ENCODE measurements at regions not wholly inside any gene's neighbourhood (a gene's known extent, or its start where the extent isn't known, plus 50 kb on each side); places are given as distances from the start of the nearest gene placed in this dataset.

DNA sequence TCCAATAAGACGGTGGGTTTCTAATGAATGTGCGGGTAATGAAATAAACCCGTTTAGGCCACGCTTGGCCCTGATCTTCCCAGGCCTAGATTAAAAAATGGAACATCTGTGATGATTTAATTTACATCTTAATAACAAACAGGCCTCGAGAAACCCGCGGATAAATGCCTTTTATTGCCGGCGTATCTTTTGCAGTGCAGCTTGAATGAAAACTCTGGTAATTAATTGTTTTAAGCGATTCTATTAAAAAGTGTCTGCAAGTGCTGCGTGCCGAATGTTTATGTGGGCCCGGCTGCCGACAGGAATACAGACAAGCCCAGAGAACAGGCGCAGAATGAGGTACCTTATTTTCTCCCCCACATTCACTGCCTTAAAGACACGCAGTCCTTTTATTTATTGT lies 420.7 kb downstream of the MN1 start:
- DNase-seq = no peak

DNA sequence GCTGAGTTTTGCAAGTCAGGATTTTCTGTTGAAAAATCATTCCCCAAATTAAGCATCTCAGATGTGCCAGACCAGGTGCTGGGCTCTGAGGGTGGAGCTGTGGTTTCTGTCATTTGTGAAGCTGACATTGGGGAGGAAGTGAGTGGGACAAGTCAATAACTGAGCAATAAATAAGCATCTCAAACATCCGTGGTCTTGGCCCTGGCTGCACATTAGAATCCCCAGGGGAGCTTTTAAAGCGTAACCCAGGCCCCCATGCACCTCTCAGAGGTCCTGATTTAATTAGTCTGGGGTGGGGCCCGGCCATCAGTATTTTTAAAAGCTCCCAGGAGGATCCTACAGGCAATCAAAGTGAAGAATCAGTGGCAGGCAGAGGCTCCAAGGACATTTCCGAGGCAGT lies 420.0 kb downstream of the MN1 start:
- DNase-seq = no peak

DNA sequence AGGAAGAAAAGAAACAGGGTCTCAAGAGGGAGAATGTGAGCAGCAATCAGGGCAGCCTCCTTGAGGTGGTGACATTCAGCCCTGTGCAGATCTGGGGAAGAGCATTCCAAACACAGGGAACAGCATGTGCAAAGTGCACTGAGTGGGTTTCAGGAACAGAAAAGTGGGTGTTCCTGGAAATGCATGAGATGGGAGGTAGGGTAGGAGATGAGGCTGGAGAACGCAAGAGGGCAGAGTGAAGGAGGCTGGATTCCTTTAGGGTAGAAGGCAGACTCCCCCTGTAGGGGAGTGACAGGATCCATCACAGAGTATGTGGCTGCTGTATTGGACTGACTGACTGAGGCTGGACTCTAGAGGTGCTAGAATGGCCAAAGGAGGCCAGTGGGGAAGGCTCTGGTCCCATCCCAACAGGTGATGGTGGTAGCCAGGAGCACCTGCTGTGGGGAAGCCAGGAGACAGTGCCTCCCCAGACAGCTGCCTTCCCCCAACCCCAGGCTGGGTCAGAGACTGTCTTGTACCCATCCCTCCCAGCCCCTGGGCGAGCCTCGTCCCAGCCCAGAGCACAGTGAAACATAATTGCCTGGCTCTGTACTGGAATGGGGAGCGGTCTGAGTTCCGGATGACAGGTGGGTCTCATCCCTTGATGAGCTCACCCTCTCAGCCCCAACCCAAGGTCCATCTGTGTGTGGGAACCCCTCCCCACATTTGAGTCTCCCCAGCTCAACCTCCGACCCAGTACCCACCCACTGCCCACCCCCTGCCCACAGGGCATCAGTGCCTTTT lies 419.4 kb downstream of the MN1 start:
- DNase-seq = no peak

DNA sequence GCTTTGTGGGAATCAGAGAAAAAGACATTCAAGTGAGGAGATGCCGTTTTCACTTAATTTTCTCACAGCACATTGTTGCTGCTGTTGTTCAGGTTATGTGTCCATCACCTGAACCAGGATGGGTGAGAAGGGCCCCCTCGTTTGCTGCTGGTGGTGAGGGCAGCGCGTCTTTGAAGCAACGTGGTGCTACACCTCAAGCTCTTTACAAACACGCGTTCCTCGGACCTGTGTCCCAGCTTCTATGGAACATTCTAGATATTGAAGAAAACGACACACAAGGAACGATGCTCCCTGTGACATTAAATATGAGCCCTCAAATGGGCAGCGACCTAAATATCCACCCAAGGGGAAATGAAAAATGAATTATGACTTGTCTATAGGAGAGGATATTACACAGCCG lies 418.6 kb downstream of the MN1 start:
- DNase-seq = no peak

DNA sequence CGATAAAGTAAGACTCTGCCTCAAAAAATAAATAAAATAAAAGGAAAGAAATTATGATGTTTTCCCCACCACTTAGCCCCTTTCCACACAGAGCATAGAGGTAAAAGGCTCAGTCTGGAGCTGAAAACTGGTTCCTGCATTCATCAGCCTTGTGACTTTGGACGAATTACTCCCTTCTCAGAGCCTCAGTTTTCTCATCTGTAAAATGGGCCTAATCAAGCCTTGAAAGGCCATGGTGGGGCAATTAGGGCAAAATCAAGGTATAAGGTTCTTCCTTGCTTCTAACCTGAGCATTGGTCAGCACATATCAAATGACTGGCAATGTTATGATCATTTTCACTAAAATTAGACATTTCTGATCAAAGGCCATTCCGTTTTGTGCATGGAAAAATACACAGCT lies 417.7 kb downstream of the MN1 start:
- DNase-seq = no peak

DNA sequence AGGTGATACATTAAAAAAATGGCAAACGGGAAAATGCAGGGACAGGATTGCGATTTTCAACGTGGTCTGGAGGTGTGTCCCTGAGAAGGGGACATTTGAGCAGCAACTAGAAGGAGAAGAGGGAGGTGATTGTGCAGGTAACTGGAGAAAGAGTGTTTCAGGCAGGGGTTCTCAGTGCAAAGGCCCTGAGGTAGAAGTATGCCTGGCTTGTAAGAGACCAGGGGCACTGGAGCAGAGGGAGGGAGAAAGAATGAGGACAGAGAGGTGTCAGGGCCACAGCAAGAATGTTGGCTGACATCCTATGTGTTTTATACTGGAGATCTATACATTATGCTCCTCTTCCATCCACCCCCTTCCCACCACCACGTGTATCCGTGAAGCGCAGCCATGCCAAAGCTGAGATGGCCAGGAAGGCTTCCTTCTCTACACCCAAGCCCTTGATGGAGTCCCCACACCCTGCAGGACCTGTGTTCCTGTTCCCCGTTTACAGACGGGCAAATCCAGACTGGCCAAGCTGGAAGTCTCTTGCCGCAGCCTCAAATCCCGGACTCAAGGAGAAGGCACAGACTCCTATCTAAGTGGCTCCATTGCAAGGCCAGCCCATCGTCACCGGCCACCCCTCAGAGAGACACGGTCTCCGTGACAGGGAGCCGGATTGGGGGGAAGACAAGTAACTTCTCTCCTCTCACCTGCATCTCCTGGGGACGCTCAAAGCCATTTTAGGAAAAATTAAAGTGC lies 416.1 kb downstream of the MN1 start:
- no peak for DNase-seq

DNA sequence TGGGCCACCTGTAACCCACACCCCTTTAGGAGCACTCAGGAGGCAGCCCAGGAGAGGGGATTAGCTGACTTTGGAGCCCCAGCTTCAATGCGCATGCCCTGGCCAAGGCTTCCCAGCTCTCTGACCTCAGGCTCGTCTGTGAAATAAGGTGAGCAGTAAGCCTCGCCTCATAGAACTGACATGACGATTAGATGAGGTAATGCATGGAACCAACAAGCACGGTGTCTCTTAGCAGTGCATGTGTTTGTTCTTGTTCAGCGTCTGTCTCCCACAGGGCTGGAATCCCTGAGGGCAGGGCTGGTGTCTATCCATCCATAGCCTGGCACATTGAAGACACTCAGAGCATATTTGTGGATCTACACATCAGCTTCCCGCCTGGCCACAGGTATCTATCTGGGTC lies 415.4 kb downstream of the MN1 start:
- DNase-seq = no peak

DNA sequence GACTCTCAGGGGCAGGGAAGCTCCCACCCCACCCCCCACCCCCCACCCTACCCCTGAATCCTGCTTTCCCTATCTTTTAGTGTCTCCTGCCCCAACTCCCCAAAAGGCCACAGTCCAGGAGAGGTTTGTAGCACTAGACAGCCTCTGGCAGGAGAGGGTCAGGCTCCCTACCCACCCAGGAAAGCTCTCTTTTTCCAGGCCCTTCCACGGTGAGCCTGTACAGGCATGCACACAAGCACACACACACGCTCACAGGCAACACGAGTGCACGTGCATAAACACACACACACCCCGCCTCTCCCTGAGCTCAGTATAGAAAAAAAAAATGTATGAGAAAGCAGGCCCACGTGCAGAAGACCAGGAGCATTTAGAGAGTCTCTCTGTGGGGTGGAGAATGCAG lies 414.0 kb downstream of the MN1 start:
- no peak for DNase-seq

DNA sequence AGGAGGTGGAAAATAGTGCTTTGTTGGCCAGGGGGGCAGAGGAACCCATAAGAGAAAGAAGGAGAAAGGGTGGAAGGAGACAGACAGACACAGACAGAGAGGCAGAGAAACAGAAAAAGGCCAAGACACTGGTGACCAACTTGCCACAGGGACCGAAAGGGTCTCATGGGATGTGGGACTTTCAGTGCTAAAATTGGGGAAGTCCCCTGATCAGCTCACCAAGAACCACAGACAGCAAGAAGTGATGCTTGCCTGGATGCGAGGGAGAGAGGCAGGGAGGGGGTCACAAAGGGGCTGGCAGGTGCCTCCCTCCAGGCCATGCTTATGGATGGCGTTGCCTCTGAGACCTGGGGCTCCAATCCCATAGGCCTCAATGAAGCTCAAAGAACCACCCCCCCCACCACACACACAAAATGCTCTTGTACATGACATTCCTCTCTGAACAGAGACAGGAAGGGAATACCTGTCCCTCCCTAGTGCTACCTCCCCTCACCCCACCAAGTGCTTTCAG lies 413.4 kb downstream of the MN1 start:
- no peak for DNase-seq

DNA sequence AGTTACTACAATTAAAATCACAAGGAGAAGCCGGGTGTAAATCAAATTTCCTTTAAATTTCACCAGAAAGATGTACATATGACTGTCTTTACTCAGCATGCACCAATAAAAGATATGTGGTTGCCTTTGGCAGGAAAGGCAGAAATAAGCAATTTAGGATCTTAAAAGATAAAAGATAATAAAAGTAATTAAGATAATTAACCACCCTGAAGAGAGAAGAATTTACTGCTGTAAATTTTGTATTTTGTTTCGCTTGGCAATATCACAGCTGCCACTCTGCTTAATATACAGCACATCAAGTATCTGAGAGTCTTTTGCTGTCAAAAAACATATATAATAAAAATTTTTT lies 411.9 kb downstream of the MN1 start:
- DNase-seq = no peak

DNA sequence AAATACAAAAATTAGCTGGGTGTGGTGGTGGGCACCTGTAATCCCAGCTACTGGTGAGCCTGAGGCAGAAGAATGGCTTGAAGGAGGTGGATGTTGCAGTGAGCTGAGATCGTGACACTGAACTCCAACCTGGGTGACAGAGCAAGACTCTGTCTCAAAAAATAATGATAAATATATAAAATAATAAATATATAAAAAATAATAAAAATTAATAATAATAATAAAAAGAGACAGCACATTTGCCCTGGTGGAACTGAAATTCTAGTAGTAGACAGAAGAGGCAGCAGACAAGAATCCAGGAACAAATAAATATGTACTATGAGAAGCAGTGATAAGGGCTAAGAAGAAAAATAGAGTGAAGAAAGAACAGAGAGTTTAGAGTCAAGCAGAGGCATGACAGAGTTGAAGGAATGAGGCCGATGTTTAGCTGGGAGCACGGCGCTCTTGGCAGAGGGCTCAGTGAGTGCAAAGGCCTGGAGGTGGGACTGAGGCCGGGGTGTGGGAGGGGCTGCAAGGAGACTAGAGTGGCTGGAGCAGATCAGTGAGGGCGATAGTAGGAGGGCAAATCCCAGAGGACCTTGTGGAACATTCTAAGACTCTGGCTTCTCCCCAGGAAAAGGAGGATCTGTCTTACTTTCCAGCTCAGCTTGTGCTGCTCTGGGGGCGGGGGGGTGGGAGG lies 410.3 kb downstream of the MN1 start:
- no peak for DNase-seq

DNA sequence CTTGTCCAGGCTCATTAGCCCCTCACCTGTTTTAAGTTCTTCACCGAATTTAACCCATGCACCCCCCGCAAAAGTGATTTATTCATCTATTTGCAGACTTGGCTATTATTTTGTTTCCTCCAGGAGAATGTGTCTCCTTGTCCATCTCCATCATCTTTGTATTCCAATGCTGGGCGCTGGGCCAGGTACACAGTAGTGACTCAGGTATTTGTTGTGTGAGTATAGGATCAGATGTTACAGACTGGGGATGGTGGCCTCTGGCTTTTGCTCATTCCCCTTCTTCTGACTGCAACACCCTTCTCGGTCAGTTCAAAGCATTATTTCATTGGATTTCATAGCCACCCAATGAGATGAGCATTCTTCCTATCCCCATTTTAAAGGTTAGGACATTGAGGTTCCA lies 408.2 kb downstream of the MN1 start:
- DNase-seq = no peak

DNA sequence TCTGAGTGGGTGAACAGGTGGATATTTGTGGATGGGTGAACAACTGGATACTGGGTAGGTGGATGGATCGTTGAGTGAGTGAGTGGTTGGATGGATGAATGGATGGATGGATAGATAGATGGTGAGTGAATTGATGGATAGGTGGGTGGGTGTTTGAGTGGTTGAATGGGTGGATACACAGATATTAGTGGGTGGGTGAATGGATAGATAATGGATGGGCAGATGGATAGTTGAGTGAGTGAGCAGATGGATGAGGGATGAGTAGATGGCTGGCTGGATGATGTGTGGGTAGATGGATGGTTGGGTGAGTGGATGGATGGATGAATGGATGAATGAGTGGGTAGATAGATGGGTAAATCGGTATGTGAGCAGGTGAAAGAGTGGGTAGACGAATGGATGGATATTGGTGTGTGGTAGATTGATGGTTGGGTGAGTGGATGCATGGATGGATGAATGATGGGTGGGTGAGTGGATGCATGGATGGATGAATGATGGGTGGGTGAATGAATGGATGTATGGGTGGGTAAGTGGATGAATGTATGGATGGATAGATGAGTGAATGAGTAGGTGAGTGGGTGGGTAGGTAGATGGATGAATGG lies 406.7 kb downstream of the MN1 start:
- DNase-seq = no peak

DNA sequence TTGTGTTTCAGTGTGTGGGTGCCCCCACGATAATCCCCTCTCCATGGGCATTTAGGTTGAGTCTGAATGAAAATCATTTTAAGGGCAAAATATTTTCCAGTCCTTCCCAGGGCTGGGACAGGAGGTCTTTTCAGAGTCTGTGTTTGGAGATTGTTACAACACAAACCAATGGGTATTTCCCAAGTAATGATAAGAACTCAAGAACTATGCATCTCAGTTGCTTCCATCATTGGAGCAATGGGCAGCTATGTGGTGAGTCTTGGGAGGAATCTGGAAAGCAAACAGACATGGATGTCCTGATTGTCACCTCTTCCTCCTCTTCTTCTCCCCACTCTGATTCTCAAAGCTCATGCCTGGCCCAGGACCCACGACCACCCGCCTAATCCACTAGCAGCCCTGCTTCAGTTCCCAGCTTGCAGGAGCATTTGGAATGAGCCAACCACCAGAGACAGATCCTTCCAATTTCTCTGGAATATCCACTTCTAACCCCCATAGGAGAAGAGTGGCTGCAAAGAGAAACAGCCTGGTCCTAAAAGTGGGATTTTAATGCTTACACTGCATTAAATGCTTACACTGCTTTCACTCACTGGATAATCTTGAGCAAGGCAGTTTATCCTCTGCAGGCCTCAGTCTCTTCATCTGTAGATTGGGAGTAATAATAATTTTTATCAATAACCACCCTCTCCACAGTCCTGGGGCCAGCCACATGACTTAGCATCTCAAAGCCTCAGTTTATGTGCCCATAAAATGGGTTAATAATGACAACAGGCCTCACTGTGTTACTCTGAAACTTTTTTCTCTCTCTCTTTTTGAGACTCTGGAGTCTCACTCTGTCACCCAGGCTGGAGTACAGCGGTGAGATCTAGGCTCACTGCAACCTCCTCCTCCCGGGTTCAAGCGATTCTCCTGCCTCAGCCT lies 404.3 kb downstream of the MN1 start:
- no peak for DNase-seq

DNA sequence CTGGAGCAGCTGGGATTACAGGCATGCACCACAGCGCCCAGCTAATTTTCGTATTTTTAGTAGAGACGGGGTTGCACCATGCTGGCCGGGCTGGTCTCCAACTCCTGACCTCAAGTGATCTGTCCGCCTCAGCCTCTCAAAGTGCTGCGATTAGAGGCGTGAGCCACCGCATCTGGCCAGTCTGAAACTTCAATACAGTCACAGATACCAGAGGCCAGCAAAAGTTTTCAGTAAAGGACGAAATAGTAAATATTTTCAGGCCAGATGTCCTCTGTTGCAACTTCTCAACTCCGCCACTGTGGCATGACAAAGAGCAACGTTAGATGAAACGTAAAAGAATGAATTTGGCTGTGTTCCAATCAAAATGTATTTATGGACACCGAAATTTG lies 403.6 kb downstream of the MN1 start:
- DNase-seq = no peak

DNA sequence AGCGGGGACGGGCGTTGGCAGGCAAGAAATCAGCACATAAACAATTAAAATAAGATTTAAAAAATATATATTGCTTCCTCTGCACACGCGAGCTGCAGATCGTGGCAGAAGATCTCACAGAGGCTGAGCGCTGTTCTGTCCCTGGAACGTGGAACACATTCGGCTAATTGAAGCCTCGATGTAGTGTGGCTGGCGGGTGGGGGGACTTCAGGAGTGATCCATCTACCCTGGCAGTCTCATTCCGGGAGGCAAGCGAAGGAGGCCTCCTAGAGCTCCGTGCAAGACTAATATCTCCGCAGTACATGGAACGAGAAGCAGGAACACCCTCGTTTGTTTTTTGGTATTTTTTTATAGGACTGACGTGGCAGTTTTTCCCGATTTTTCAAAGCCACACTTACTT lies 402.4 kb downstream of the MN1 start:
- no peak for DNase-seq

DNA sequence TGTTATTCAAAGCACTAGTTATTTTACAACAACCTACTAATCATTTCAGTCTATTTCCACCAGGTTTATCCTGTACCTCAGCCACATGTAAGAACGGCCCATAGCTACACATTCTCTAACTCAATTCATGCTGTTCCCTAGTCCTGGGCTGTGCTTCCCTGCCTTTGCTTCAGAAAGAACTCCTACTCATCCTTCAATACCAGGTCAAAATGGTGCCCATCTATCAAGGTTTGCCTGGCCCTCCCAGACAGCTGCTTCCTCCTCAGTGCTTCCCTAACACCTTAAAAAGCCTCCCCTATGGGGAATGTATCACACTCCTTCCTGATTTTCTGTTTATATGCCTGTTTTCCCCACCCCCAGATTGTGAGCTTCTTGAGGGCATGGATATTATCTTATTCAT lies 400.7 kb downstream of the MN1 start:
- no peak for DNase-seq

DNA sequence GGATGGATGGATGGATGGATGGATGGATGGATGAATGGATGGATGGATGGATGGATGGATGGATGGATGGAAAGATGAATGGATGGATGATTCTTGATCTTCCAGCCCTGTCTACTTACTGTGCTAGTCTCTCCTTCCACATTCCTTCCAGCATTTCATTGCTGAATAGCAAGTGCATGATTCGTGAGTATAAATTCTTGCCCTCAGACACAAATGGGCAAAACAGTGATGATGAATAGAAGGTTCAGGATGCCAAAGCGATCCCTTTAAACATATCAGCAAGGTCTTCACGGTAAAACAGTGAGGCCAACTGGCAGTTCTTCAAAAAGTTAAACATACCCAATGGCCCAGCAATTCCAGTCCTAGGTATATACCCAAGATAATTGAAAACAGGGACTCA lies 400.2 kb downstream of the MN1 start:
- DNase-seq = no peak

DNA sequence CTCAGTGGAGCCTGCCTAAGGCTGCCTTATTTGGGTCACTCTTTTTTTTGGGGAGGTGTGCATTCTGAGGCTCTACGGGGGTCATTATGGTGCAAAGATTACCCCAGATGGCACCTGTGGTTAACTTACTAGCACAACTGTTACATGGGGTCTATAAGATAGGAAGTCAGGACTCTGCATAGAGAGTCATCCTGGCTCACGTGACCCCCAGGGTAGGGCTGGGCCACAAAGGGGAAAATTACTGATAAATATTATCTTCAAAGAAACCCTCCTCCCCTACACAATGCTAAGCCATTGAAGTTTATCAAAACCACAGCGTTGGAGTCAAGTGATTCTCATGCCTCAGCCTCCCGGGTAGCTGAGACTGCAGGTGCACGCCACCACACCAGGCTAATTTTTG lies 397.1 kb downstream of the MN1 start:
- no peak for DNase-seq

DNA sequence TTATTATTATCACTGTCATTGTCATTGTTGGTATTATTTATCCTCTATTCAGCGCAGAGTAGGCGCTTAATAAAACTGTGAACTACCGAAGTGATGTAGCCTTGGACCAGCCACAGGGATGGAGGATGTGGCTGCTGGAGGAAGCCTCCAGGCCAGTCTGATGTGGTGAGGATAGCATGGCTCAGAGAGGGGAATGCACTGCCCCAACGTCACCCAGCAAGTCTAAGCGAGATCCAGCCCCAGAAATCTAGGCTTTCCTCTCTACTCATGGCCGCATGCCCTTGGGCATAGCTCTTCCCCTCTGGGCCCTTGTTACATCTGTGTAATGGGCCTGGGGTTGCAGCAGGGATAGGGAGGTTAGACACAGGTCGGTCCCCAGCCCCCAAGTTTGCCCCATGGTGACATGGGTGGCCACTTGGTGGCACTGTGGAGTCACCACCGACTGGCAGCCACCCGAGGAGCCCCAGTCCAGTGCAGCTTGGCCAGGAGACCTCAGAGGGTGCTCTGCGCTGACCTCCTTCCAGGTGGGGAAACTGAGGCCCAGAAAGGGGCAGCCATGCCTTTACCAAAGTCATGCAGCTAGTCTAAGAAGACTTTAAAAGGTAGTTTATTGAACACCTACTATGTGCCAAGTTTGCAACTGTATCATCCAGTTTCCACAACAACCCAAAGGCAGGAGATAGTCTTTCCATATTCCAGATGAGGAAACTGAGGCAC lies 395.7 kb downstream of the MN1 start:
- no peak for DNase-seq

DNA sequence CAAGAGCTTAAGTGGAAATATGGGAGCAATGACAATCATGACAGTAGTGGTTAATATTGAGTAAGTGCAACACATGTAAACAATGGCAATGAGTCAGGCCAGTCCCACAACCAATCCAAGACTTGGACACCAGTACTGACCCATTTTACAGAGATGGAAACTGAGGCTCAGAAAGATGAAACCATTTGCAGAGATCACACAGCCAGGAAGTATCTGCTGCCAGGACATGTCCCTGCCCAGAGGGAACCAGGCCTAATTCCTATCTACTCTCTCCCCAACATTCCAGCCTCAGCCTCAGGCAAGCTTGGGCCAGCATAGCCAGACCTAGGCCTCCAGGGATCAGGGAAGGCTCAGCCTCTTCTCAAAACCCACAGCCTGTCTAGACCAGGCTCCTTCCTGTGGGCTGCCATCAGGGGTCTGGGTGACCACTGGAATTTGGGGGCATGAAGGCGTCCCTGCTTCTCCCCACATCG lies 395.1 kb downstream of the MN1 start:
- DNase-seq = no peak

All from CD4-positive, alpha-beta T cell treated with Interleukin-17A for 1 hour (primary cell).